Activated naive CD4-positive, alpha-beta T cell treated with anti-CD3 and anti-CD28 coated beads, Interleukin-2, amount 50 U/mL, for 72 hours (primary cell): ENCODE measurements at regions not wholly inside any gene's neighbourhood (a gene's known extent, or its start where the extent isn't known, plus 50 kb on each side); places are given as distances from the start of the nearest gene placed in this dataset.

ENCODE experiments used
- ATAC-seq, 2 donors: fragments of 150-1000 bp; cut with Tn5 transposase; 2 replicates each; pipeline ENCODE4 v1.10.0; 2021; ENCODE audit warnings: mild to moderate bottlenecking in 2 of 2, moderate library complexity in 2 of 2
- DNase-seq, 2 donors: peaks; one replicate each; pipeline ENCODE4 v3.0.0; 2021 to 2022; ENCODE audit warnings: low spot score in 2 of 2
- H3K27ac Mint-ChIP-seq, 2 donors: one replicate each; pipeline ENCODE4 v1.8.0; 2022; ENCODE audit warnings: mild to moderate bottlenecking in 2 of 2, mixed read lengths in 2 of 2
- H3K36me3 Mint-ChIP-seq, 2 donors: one replicate each; pipeline ENCODE4 v1.8.0; 2022; ENCODE audit warnings: mixed read lengths in 2 of 2
- H3K9me3 Mint-ChIP-seq, 2 donors: one replicate each; pipeline ENCODE4 v1.8.0; 2022; ENCODE audit warnings: mixed read lengths in 2 of 2

GRCh38 chr17:12438813-12439586, 226.7 kb upstream of the MYOCD start:
- DNase-seq (no peak), ATAC-seq (no peak)
- no peak overlapping the region for H3K27ac Mint-ChIP-seq
- H3K9me3 Mint-ChIP-seq = peaks cover 19 to 25% of the 10 kb centered on the region in 2 donors
- peaks cover 0 to 15% of the 10 kb centered on the region in 2 donors for H3K36me3 Mint-ChIP-seq

GRCh38 chr17:12445331-12445730, 220.4 kb upstream of the MYOCD start:
- no peak overlapping the region for H3K27ac Mint-ChIP-seq

GRCh38 chr17:12457493-12457892, 208.2 kb upstream of the MYOCD start:
- H3K9me3 Mint-ChIP-seq = peaks cover 18 to 21% of the 10 kb centered on the region in 2 donors
- ATAC-seq = no peak
- DNase-seq = no peak

More at GRCh38 chr17:12445331-12445730, 220.4 kb upstream of the MYOCD start:
- peaks cover 0 to 3% of the 10 kb centered on the region in 2 donors for H3K36me3 Mint-ChIP-seq
- DNase-seq (no peak), ATAC-seq (no peak)
- H3K9me3 Mint-ChIP-seq = peaks cover 10 to 23% of the 10 kb centered on the region in 2 donors

GRCh38 chr17:12459736-12460135, 206.0 kb upstream of the MYOCD start:
- H3K9me3 Mint-ChIP-seq = peaks cover 18 to 21% of the 10 kb centered on the region in 2 donors
- peaks cover 9 to 18% of the 10 kb centered on the region in 2 donors for H3K36me3 Mint-ChIP-seq
- no peak for ATAC-seq
- H3K27ac Mint-ChIP-seq = no peak overlapping the region
- no peak for DNase-seq

More at GRCh38 chr17:12457493-12457892, 208.2 kb upstream of the MYOCD start:
- Mint-ChIP-seq H3K36me3 (peaks cover 9 to 18% of the 10 kb centered on the region in 2 donors), H3K27ac (no peak overlapping the region)

- peaks cover 4 to 6% of the 10 kb centered on the region in 2 donors for H3K9me3 Mint-ChIP-seq
- DNase-seq (no peak), ATAC-seq (no peak)
- H3K27ac Mint-ChIP-seq = no peak overlapping the region
- no peaks in the 10 kb centered on the region for H3K36me3 Mint-ChIP-seq
These were observed 202.6 kb upstream of the MYOCD start for GRCh38 chr17:12463102-12463501.

GRCh38 chr17:12472252-12473173, 193.2 kb upstream of the MYOCD start:
- Mint-ChIP-seq H3K9me3 (peaks cover 11 to 15% of the 10 kb centered on the region in 2 donors), H3K36me3 (no peaks in the 10 kb centered on the region), H3K27ac (no peak overlapping the region)
- no peak for DNase-seq
- ATAC-seq = no peak

- H3K36me3 Mint-ChIP-seq = no peaks in the 10 kb centered on the region
- peaks cover 19 to 28% of the 10 kb centered on the region in 2 donors for H3K9me3 Mint-ChIP-seq
- no peak for ATAC-seq
These were observed 187.4 kb upstream of the MYOCD start for GRCh38 chr17:12478311-12478710.

GRCh38 chr17:12485361-12485906, 180.3 kb upstream of the MYOCD start:
- Mint-ChIP-seq H3K9me3 (peaks cover 12 to 14% of the 10 kb centered on the region in 2 donors), H3K27ac (no peak overlapping the region), H3K36me3 (no peaks in the 10 kb centered on the region)
- no peak for ATAC-seq
- no peak for DNase-seq

More at GRCh38 chr17:12478311-12478710, 187.4 kb upstream of the MYOCD start:
- no peak for DNase-seq
- H3K27ac Mint-ChIP-seq = no peak overlapping the region

GRCh38 chr17:12489325-12489724, 176.4 kb upstream of the MYOCD start:
- no peak overlapping the region for H3K27ac Mint-ChIP-seq
- peaks cover 8 to 9% of the 10 kb centered on the region in 2 donors for H3K9me3 Mint-ChIP-seq
- no peak for ATAC-seq
- DNase-seq = no peak
- H3K36me3 Mint-ChIP-seq = no peaks in the 10 kb centered on the region

- Mint-ChIP-seq H3K36me3 (no peaks in the 10 kb centered on the region), H3K27ac (no peak overlapping the region), H3K9me3 (peaks cover 2 to 6% of the 10 kb centered on the region in 2 donors)
- DNase-seq (no peak), ATAC-seq (no peak)
These were observed 173.2 kb upstream of the MYOCD start for GRCh38 chr17:12492450-12492849.

GRCh38 chr17:12505866-12506265, 159.8 kb upstream of the MYOCD start:
- Mint-ChIP-seq H3K27ac (no peak overlapping the region), H3K36me3 (no peaks in the 10 kb centered on the region), H3K9me3 (peaks cover 5 to 16% of the 10 kb centered on the region in 2 donors)
- ATAC-seq = no peak
- DNase-seq = no peak

- no peak for DNase-seq
- H3K36me3 Mint-ChIP-seq = no peaks in the 10 kb centered on the region
- ATAC-seq = no peak
- H3K27ac Mint-ChIP-seq = no peak overlapping the region
- H3K9me3 Mint-ChIP-seq = peaks cover 5 to 20% of the 10 kb centered on the region in 2 donors
These were observed 158.6 kb upstream of the MYOCD start for GRCh38 chr17:12507026-12507595.

- Mint-ChIP-seq H3K9me3 (peaks cover 0 to 20% of the 10 kb centered on the region in 2 donors), H3K36me3 (no peaks in the 10 kb centered on the region), H3K27ac (no peak overlapping the region)
- ATAC-seq (no peak), DNase-seq (no peak)
These were observed 155.9 kb upstream of the MYOCD start for GRCh38 chr17:12509801-12510200.

GRCh38 chr17:12510535-12510934, 155.2 kb upstream of the MYOCD start:
- Mint-ChIP-seq H3K27ac (no peak overlapping the region), H3K36me3 (no peaks in the 10 kb centered on the region), H3K9me3 (peaks cover 0 to 20% of the 10 kb centered on the region in 2 donors)
- ATAC-seq (no peak), DNase-seq (no peak)

GRCh38 chr17:12512694-12513355, 152.9 kb upstream of the MYOCD start:
- Mint-ChIP-seq H3K9me3 (peaks cover 0 to 14% of the 10 kb centered on the region in 2 donors), H3K36me3 (no peaks in the 10 kb centered on the region)

GRCh38 chr17:12514596-12514995, 151.1 kb upstream of the MYOCD start:
- no peak for DNase-seq
- no peak overlapping the region for H3K27ac Mint-ChIP-seq
- H3K36me3 Mint-ChIP-seq = no peaks in the 10 kb centered on the region
- no peak for ATAC-seq
- H3K9me3 Mint-ChIP-seq = peaks cover 0 to 8% of the 10 kb centered on the region in 2 donors

More at GRCh38 chr17:12512694-12513355, 152.9 kb upstream of the MYOCD start:
- no peak for ATAC-seq
- no peak overlapping the region for H3K27ac Mint-ChIP-seq
- DNase-seq = no peak
